ENCODE measurements at regions not wholly inside any gene's neighbourhood (a gene's known extent, or its start where the extent isn't known, plus 50 kb on each side); places are given as distances from the start of the nearest gene placed in this dataset.

DNA sequence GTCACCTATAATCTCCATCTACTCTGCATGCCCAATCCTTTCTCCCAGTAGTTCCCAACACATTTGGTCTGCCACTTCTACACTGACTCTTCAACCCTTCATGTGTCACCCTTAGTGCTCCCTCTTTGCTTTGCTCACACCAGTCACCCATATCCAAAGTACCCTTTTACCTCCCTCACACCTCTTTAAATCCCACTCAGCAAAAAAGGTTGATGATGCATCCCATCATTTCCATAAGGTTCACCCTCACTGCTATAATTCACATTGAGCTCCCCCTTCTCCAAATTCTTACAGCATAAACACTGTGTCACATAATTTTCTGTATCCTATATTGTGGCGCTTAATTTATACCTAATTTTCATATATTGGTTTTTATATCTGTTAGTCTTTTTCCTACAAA, 83.8 kb upstream of the ATP1B1 start:
- no peak overlapping the region for H3K4me2 ChIP-seq
- FAIRE-seq: no peak
- ChIA-PET POLR2A (interaction anchor here (0.5 to 0.6 kb wide), 2 partner anchors 556 to 674 kb away, joined by 3 to 4 read pairs; no protein-coding TSS in a partner anchor), CTCF (no interaction called here)
- TF ChIP-seq HDAC2 (IDR thresholded peaks at IDR 0.05) (no peak), SMC3 (IDR thresholded peaks at IDR 0.05) (no peak), ZNF302 (CRISPR knock-in tag; IDR thresholded peaks at IDR 0.05) (no peak)
- TF ChIP-seq, protein P1, sequence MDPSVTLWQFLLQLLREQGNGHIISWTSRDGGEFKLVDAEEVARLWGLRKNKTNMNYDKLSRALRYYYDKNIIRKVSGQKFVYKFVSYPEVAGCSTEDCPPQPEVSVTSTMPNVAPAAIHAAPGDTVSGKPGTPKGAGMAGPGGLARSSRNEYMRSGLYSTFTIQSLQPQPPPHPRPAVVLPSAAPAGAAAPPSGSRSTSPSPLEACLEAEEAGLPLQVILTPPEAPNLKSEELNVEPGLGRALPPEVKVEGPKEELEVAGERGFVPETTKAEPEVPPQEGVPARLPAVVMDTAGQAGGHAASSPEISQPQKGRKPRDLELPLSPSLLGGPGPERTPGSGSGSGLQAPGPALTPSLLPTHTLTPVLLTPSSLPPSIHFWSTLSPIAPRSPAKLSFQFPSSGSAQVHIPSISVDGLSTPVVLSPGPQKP (IDR thresholded peaks at IDR 0.05; ENCODE audit: low read depth, low read length): no peak
- H3K9me3 ChIP-seq: no peaks in the 10 kb centered on the region
- no peak for ATAC-seq
- H3K27ac ChIP-seq: no peak overlapping the region
- no peak for DNase-seq (ENCODE audit: low read depth in 1 of 2, low spot score in 1 of 2)
- WGBS (ENCODE audit: missing lambda C conversion rate): 91% methylated on average over 1 of the region's 1 CpG
- no peaks in the 10 kb centered on the region for H3K4me1 ChIP-seq
- no peak overlapping the region for H3K4me3 ChIP-seq

DNA sequence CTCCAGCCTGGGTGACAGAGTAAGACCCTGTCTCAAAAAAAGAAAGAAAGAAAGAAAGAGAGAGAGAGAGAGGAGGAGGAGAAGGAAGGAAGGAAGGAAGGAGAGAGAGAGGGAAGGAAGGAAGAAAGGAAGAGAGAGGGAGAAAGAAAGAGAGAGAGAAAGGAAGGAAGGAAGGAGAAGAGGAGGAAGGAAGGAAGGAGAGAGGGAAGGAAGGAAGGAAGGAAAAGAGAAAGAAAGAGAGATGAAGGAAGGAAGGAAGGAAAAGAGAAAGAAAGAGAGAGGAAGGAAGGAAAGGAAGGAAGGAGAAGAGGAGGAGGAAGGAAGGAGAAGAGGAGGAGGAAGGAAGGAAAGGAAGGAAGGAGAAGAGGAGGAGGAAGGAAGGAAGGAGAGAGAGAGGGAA, 82.2 kb upstream of the ATP1B1 start:
- FAIRE-seq (no peak), ATAC-seq (no peak), DNase-seq (ENCODE audit: low read depth in 1 of 2, low spot score in 1 of 2) (no peak)
- Histone ChIP-seq H3K4me1 (no peaks in the 10 kb centered on the region), H3K27ac (no peak overlapping the region), H3K9me3 (no peaks in the 10 kb centered on the region), H3K4me2 (no peak overlapping the region), H3K4me3 (no peak overlapping the region)
- CTCF ChIA-PET: no interaction called here
- POLR2A ChIA-PET: no interaction called here
- no peak for TF ChIP-seq MAFK (IDR thresholded peaks at IDR 0.05; ENCODE audit: partially characterized antibody)
- no peak for TF ChIP-seq CEBPB (IDR thresholded peaks at IDR 0.05)
- TF ChIP-seq, protein P2, sequence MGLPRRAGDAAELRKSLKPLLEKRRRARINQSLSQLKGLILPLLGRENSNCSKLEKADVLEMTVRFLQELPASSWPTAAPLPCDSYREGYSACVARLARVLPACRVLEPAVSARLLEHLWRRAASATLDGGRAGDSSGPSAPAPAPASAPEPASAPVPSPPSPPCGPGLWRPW (IDR thresholded peaks at IDR 0.05): no peak
- no peak for TF ChIP-seq TP53 (CRISPR knock-in tag; IDR thresholded peaks at IDR 0.05)
- TF ChIP-seq ESRRA (IDR thresholded peaks at IDR 0.05; ENCODE audit: borderline replicate concordance, low read length): no peak
- no peak for TF ChIP-seq NR3C1 (IDR thresholded peaks at IDR 0.05)
- no peak for TF ChIP-seq POLR2A (IDR thresholded peaks at IDR 0.05; ENCODE audit: low read length)
- no peak for TF ChIP-seq SREBF2 (IDR thresholded peaks at IDR 0.05)
- TF ChIP-seq BHLHE40 (IDR thresholded peaks at IDR 0.05; ENCODE audit: low read depth, low read length): no peak
- no peak for TF ChIP-seq EHMT2 (IDR thresholded peaks at IDR 0.05; ENCODE audit: low read depth)
- no peak for TF ChIP-seq FOXS1 (CRISPR knock-in tag; IDR thresholded peaks at IDR 0.05)
- TF ChIP-seq HDAC2 (IDR thresholded peaks at IDR 0.05): no peak
- TF ChIP-seq, protein P3, sequence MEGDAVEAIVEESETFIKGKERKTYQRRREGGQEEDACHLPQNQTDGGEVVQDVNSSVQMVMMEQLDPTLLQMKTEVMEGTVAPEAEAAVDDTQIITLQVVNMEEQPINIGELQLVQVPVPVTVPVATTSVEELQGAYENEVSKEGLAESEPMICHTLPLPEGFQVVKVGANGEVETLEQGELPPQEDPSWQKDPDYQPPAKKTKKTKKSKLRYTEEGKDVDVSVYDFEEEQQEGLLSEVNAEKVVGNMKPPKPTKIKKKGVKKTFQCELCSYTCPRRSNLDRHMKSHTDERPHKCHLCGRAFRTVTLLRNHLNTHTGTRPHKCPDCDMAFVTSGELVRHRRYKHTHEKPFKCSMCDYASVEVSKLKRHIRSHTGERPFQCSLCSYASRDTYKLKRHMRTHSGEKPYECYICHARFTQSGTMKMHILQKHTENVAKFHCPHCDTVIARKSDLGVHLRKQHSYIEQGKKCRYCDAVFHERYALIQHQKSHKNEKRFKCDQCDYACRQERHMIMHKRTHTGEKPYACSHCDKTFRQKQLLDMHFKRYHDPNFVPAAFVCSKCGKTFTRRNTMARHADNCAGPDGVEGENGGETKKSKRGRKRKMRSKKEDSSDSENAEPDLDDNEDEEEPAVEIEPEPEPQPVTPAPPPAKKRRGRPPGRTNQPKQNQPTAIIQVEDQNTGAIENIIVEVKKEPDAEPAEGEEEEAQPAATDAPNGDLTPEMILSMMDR (IDR thresholded peaks at IDR 0.05): no peak
- TF ChIP-seq, protein P4, sequence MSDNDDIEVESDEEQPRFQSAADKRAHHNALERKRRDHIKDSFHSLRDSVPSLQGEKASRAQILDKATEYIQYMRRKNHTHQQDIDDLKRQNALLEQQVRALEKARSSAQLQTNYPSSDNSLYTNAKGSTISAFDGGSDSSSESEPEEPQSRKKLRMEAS (IDR thresholded peaks at IDR 0.05): no peak
- no peak for TF ChIP-seq EP300 (IDR thresholded peaks at IDR 0.05)
- no peak for TF ChIP-seq RAD21 (conservative IDR thresholded peaks at IDR 0.05 in 1 of 2, IDR thresholded peaks at IDR 0.05 in 1 of 2)

DNA sequence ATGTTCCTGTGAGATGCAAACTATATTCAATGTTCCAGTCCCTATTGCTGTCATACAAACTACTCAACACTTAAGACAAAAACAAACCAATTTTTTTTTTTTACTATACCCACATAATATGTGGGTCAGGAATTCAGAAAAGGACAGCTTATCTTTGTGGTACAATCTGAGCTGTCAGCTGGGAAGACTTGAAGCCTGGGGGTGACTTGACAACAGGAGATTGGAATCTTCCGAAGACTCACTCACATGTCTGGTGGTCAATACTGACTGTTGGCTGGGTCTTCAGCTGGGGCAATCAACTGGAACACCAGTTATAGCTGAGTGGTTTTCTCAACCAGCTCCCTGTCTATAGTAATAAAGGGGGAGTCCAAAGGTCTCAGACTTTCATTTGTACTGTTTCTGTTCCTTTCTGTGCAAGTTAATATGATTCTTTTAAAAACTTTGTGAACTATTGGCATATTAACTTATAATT, 81.7 kb upstream of the ATP1B1 start:
- ATAC-seq (no peak), FAIRE-seq (no peak), DNase-seq (ENCODE audit: low read depth in 1 of 2, low spot score in 1 of 2) (no peak)
- 95% methylated on average over 1 of the region's 1 CpG for WGBS (ENCODE audit: missing lambda C conversion rate)
- TF ChIP-seq RNF2 (IDR thresholded peaks at IDR 0.05; ENCODE audit: borderline replicate concordance, low read depth): no peak
- TF ChIP-seq PHF8 (IDR thresholded peaks at IDR 0.05; ENCODE audit: borderline replicate concordance, low read depth): no peak
- TF ChIP-seq NFE2L2 (conservative IDR thresholded peaks at IDR 0.05; ENCODE audit: low read length): no peak
- no peak for TF ChIP-seq POLR2A (IDR thresholded peaks at IDR 0.05; ENCODE audit: low read length)
- ChIA-PET CTCF (no interaction called here), POLR2A (no interaction called here)
- no peak overlapping the region for H3K27ac ChIP-seq
- H3K4me1 ChIP-seq: no peaks in the 10 kb centered on the region
- H3K4me3 ChIP-seq: no peak overlapping the region
- no peak overlapping the region for H3K4me2 ChIP-seq
- no peaks in the 10 kb centered on the region for H3K9me3 ChIP-seq
